K562 (cell line): ENCODE measurements at regions not wholly inside any gene's neighbourhood (a gene's known extent, or its start where the extent isn't known, plus 50 kb on each side); places are given as distances from the start of the nearest gene placed in this dataset.

Source experiments
- ATAC-seq: fragments of 200-7000 bp; cut with Tn5 transposase; 3 replicates; pipeline ENCODE4 v1.9.1; 2020; ENCODE audit warnings: moderate library complexity
- BruUV-seq: library from RNA; stranded (reverse); fragments of 400-500 nt; replicated peaks from 2 replicates; lab custom pipeline; 2021; lab: Mats Ljungman, UMichigan
- CTCF ChIA-PET: fragments of 300-600 bp; formaldehyde crosslinking; extraction: SDS; loops from one replicate; lab custom pipeline; 2021; ENCODE audit warnings: low intra/inter-chr PET ratio; lab: Yijun Ruan, JAX
- POLR2A ChIA-PET: fragments of 300-600, 350-650 bp; sonication (Branson Sonifier 250); formaldehyde crosslinking; extraction: SDS; loops from one replicate; lab custom pipeline; 2021; ENCODE audit warnings: antibody characterized with exemption, inconsistent platforms; lab: Yijun Ruan, JAX
- DNase-seq, 4 experiments: peaks; one replicate each; pipeline versions ENCODE4 v3.0.0 to v3.0.0-alpha.2; 2011 to 2018; ENCODE audit warnings: low spot score in 3 of 4, mixed read lengths in 3 of 4; ENCODE audit errors: extremely low read depth in 1 of 4
- FAIRE-seq: peaks from 2 replicates; lab custom pipeline; 2011; peaks lifted over from hg19 to GRCh38; lab: Jason Lieb, UNC
- H2AFZ ChIP-seq: 2 replicates; pipeline ENCODE4 v1.6.0; 2011; ENCODE audit warnings: low read depth, low read length, control low read depth, inconsistent platforms
- H3K27ac ChIP-seq: fragments of 200-600 bp; 3 replicates; pipeline ENCODE4 v1.8.0; 2011; ENCODE audit warnings: low read depth, mild to moderate bottlenecking, control low read depth, inconsistent platforms, low read length, moderate library complexity, mixed read lengths; ENCODE audit errors: extremely low read depth
- H3K27me3 ChIP-seq, 2 experiments: fragments of 300-600 bp in 1 of 2; 2 replicates in 1 of 2; 3 replicates in 1 of 2; pipeline versions ENCODE4 v1.6.0 to v1.8.0; 2011; ENCODE audit warnings: inconsistent platforms in 2 of 2, low read length in 2 of 2, mild to moderate bottlenecking in 1 of 2, mixed read lengths in 1 of 2, moderate library complexity in 1 of 2; ENCODE audit not compliant: control insufficient read depth in 2 of 2, insufficient read depth in 2 of 2
- H3K36me3 ChIP-seq: fragments of 300-600 bp; 3 replicates; pipeline ENCODE4 v1.8.0; 2011; ENCODE audit warnings: mild to moderate bottlenecking, low read length, inconsistent platforms; ENCODE audit not compliant: control insufficient read depth, insufficient read depth
- H3K4me1 ChIP-seq, 2 experiments: fragments of 200-600 bp in 1 of 2; replicated peaks in 1 of 2; 2 replicates in 1 of 2; 3 replicates in 1 of 2; pipeline versions ENCODE4 v1.5.1 to v1.8.0; 2011; ENCODE audit warnings: inconsistent platforms in 2 of 2, low read length in 2 of 2, mild to moderate bottlenecking in 1 of 2, mixed read lengths in 1 of 2, moderate library complexity in 1 of 2; ENCODE audit not compliant: control insufficient read depth in 2 of 2, insufficient read depth in 2 of 2
- H3K4me2 ChIP-seq: 2 replicates; pipeline ENCODE4 v1.6.1; 2011; ENCODE audit warnings: low read length, control low read depth, inconsistent platforms, mixed read lengths; ENCODE audit not compliant: insufficient read depth
- H3K4me3 ChIP-seq: fragments of 200-600 bp; sonication (generic), shearing (Covaris generic); 2 replicates; pipeline ENCODE4 v1.5.1; 2016; ENCODE audit warnings: control low read depth, inconsistent platforms
- H3K79me2 ChIP-seq: fragments of 200-600 bp; 3 replicates; pipeline ENCODE4 v1.8.0; 2011; ENCODE audit warnings: low read length, inconsistent platforms; ENCODE audit not compliant: control insufficient read depth, insufficient read depth
- H3K9ac ChIP-seq, 2 experiments: 2 replicates each; pipeline versions ENCODE4 v1.6.0 to v1.6.1; 2011; ENCODE audit warnings: low read depth in 2 of 2, low read length in 2 of 2, control low read depth in 1 of 2, inconsistent platforms in 1 of 2, mild to moderate bottlenecking in 1 of 2, mixed read lengths in 1 of 2; ENCODE audit not compliant: insufficient read depth in 1 of 2
- H3K9me1 ChIP-seq: one replicate; pipeline ENCODE4 v1.6.0; 2011; ENCODE audit warnings: inconsistent platforms, mild to moderate bottlenecking, low read length, moderate library complexity; ENCODE audit not compliant: control insufficient read depth, insufficient read depth
- H3K9me3 ChIP-seq: replicated peaks from 2 replicates; pipeline ENCODE4 v1.5.1; 2011; ENCODE audit warnings: low read depth, low read length, inconsistent platforms; ENCODE audit not compliant: control insufficient read depth, insufficient read depth
- H4K20me1 ChIP-seq: replicated peaks from 2 replicates; pipeline ENCODE4 v1.6.1; 2011; ENCODE audit warnings: low read length, inconsistent platforms, mixed read lengths; ENCODE audit not compliant: control insufficient read depth, insufficient read depth
- BCOR ChIP-seq: fragments of 450-650 bp; IDR thresholded peaks from 2 replicates; pipeline ENCODE4 v1.6.1; 2016
- FOSL1 ChIP-seq: fragments of 200-800 bp; sonication (Bioruptor generic); conservative IDR thresholded peaks from 2 replicates; pipeline ENCODE4 v1.6.1; 2016; ENCODE audit warnings: missing genetic modification characterization, missing compliant biosample characterization
- IRF2 ChIP-seq: sonication (generic); formaldehyde crosslinking; IDR thresholded peaks from 2 replicates; pipeline ENCODE4 v1.8.1; 2022; ENCODE audit warnings: mild to moderate bottlenecking, missing genetic modification reagents
- KLF1 ChIP-seq: fragments of 450-650 bp; IDR thresholded peaks from 2 replicates; pipeline ENCODE4 v1.6.1; 2016; ENCODE audit warnings: missing genetic modification characterization, missing compliant biosample characterization
- MAFK ChIP-seq: IDR thresholded peaks from 2 replicates; pipeline ENCODE4 v1.6.1; 2011; ENCODE audit warnings: low read length, improper control_type of control experiment
- NFRKB ChIP-seq: fragments of 450-650 bp; IDR thresholded peaks from 2 replicates; pipeline ENCODE4 v1.6.1; 2016; ENCODE audit warnings: low read depth
- SMARCC2 ChIP-seq: fragments of 450-650 bp; IDR thresholded peaks from 2 replicates; pipeline ENCODE4 v1.6.1; 2017; ENCODE audit warnings: antibody characterized with exemption, moderate library complexity, mild to moderate bottlenecking, low read depth
- SNRNP70 ChIP-seq: fragments of 200-400 bp; formaldehyde crosslinking; optimal IDR thresholded peaks from 2 replicates; pipeline ENCODE3; 2017; ENCODE audit warnings: low read depth, low read length
- TOE1 ChIP-seq, 2 experiments: fragments of 450-650 bp in 1 of 2; sonication (generic) in 1 of 2; formaldehyde crosslinking in 1 of 2; IDR thresholded peaks; 2 replicates each; pipeline versions ENCODE4 v1.7.1 to v1.8.0; 2016 to 2022; ENCODE audit warnings: borderline replicate concordance in 2 of 2, mild to moderate bottlenecking in 2 of 2, antibody characterized with exemption in 1 of 2, inconsistent platforms in 1 of 2, low read depth in 1 of 2, missing genetic modification reagents in 1 of 2, moderate library complexity in 1 of 2
- ZFP1 ChIP-seq: fragments of 450-650 bp; formaldehyde crosslinking; IDR thresholded peaks from 2 replicates; pipeline ENCODE4 v1.4.0; 2020; ENCODE audit warnings: mild to moderate bottlenecking, mixed read lengths
- ZNF212 ChIP-seq: fragments of 450-650 bp; formaldehyde crosslinking; IDR thresholded peaks from 2 replicates; pipeline ENCODE4 v1.4.0; 2020; ENCODE audit warnings: mild to moderate bottlenecking
- WGBS: fragments of 100-300 bp; shearing (Covaris generic); methylation state at CpG from one replicate; pipeline ENCODE4 v1.1.6; 2016; ENCODE audit warnings: low coverage, mixed read lengths; ENCODE audit not compliant: insufficient coverage; ENCODE audit errors: missing lambda C conversion rate; 5-methylcytosine and 5-hydroxymethylcytosine counted together
- in situ Hi-C: fragments of 300-500 bp; cut with MboI; formaldehyde crosslinking; loops from 4 replicates; pipeline ENCODE4 v1.15.0; 2018; ENCODE audit warnings: inconsistent platforms, mixed read lengths
- intact Hi-C: fragments of 100-400 bp; cut with micrococcal nuclease; formaldehyde crosslinking; loops from 2 replicates; pipeline ENCODE4 v1.14.2; 2022
- TF ChIP-seq, protein P1 (sequence below), 2 experiments: IDR thresholded peaks in 1 of 2; conservative IDR thresholded peaks in 1 of 2; 2 replicates each; pipeline ENCODE4 v1.6.1; 2016; ENCODE audit warnings: low read depth in 2 of 2, mild to moderate bottlenecking in 1 of 2, missing compliant biosample characterization in 1 of 2, missing genetic modification characterization in 1 of 2, moderate library complexity in 1 of 2
- TF ChIP-seq, protein P2 (sequence below), 2 experiments: IDR thresholded peaks; 2 replicates each; pipeline ENCODE4 v1.6.1; 2012; ENCODE audit warnings: improper control_type of control experiment in 2 of 2, low read depth in 2 of 2, low read length in 2 of 2, borderline replicate concordance in 1 of 2
- TF ChIP-seq, protein P3 (sequence below): fragments of 250-450 bp; sonication (Bioruptor Pico); IDR thresholded peaks from 2 replicates; pipeline ENCODE4 v1.4.0; 2020

DNA sequence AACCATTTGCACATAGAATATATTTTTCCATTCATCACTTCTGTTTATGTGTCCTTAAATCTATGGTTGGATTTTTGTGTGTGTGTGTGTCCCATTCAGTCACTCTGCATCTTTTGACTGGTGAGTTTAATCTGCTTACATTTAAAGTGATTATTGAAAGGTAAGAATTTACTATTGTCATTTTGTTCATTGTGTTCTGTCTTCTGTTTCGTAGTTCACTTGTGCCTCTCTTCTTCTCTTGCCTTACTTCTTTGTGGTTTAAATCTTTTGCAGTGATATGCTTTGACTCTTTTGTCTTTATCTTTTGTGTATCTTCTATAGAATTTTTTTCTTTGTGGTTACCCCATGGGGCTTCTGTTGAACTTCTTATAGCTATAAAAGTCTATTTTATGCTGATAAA lies 166.3 kb upstream of the UBE3A start:
- no peak overlapping the region for H3K9ac ChIP-seq
- H4K20me1 ChIP-seq: no peaks in the 10 kb centered on the region
- H3K9me1 ChIP-seq: no peaks in the 10 kb centered on the region
- in situ Hi-C loops: no loop called here
- no TSS peak for BruUV-seq
- POLR2A ChIA-PET: no interaction called here
- 0% methylated on average over 1 of the region's 1 CpG for WGBS
- H3K27me3 ChIP-seq: no peaks in the 10 kb centered on the region
- no peak overlapping the region for H3K4me2 ChIP-seq
- DNase-seq (no peak), FAIRE-seq (no peak), ATAC-seq (no peak)
- intact Hi-C loops: no loop called here
- no peak overlapping the region for H3K4me3 ChIP-seq
- H3K36me3 ChIP-seq: no peaks in the 10 kb centered on the region
- H3K79me2 ChIP-seq: no peaks in the 10 kb centered on the region
- H3K4me1 ChIP-seq: no peaks in the 10 kb centered on the region
- CTCF ChIA-PET: no interaction called here
- H3K27ac ChIP-seq: no peak overlapping the region
- H3K9me3 ChIP-seq: no peaks in the 10 kb centered on the region
- TF ChIP-seq SMARCC2 (no peak), NFRKB (no peak), FOSL1 (tag) (no peak), IRF2 (CRISPR knock-in tag) (no peak), SNRNP70 (no peak), KLF1 (no peak), BCOR (no peak), ZNF212 (no peak), MAFK (no peak), ZFP1 (no peak), TOE1 (IDR thresholded peaks at IDR 0.05; ENCODE audit: borderline replicate concordance) (no peak), TOE1 (CRISPR knock-in tag; IDR thresholded peaks at IDR 0.05; ENCODE audit: borderline replicate concordance, low read depth) (no peak)
- TF ChIP-seq, protein P1, sequence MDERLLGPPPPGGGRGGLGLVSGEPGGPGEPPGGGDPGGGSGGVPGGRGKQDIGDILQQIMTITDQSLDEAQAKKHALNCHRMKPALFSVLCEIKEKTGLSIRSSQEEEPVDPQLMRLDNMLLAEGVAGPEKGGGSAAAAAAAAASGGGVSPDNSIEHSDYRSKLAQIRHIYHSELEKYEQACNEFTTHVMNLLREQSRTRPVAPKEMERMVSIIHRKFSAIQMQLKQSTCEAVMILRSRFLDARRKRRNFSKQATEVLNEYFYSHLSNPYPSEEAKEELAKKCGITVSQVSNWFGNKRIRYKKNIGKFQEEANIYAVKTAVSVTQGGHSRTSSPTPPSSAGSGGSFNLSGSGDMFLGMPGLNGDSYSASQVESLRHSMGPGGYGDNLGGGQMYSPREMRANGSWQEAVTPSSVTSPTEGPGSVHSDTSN (CRISPR knock-in tag; IDR thresholded peaks at IDR 0.05; ENCODE audit: low read depth): no peak
- TF ChIP-seq, protein P1 (tag; conservative IDR thresholded peaks at IDR 0.05; ENCODE audit: low read depth): no peak
- TF ChIP-seq, protein P2, sequence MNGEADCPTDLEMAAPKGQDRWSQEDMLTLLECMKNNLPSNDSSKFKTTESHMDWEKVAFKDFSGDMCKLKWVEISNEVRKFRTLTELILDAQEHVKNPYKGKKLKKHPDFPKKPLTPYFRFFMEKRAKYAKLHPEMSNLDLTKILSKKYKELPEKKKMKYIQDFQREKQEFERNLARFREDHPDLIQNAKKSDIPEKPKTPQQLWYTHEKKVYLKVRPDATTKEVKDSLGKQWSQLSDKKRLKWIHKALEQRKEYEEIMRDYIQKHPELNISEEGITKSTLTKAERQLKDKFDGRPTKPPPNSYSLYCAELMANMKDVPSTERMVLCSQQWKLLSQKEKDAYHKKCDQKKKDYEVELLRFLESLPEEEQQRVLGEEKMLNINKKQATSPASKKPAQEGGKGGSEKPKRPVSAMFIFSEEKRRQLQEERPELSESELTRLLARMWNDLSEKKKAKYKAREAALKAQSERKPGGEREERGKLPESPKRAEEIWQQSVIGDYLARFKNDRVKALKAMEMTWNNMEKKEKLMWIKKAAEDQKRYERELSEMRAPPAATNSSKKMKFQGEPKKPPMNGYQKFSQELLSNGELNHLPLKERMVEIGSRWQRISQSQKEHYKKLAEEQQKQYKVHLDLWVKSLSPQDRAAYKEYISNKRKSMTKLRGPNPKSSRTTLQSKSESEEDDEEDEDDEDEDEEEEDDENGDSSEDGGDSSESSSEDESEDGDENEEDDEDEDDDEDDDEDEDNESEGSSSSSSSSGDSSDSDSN (IDR thresholded peaks at IDR 0.05; ENCODE audit: borderline replicate concordance in 1 of 2, low read depth in 2 of 2, low read length in 2 of 2): no peak
- TF ChIP-seq, protein P3, sequence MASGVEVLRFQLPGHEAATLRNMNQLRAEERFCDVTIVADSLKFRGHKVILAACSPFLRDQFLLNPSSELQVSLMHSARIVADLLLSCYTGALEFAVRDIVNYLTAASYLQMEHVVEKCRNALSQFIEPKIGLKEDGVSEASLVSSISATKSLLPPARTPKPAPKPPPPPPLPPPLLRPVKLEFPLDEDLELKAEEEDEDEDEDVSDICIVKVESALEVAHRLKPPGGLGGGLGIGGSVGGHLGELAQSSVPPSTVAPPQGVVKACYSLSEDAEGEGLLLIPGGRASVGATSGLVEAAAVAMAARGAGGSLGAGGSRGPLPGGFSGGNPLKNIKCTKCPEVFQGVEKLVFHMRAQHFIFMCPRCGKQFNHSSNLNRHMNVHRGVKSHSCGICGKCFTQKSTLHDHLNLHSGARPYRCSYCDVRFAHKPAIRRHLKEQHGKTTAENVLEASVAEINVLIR (CRISPR knock-in tag): no peak
- H2AFZ ChIP-seq: no peak overlapping the region
